Spleen (tissue), 7 donors: ENCODE measurements at regions not wholly inside any gene's neighbourhood (a gene's known extent, or its start where the extent isn't known, plus 50 kb on each side); places are given as distances from the start of the nearest gene placed in this dataset.

Experiments
- CTCF ChIP-seq, 11 experiments: fragments of 200-600 bp in 7 of 11; fragments of 450-650 bp in 4 of 11; sonication (generic) in 4 of 11; IDR thresholded peaks in 8 of 11; conservative IDR thresholded peaks in 3 of 11; 1 replicate in 7 of 11; 2 replicates in 4 of 11; pipeline versions ENCODE4 v1.4.0 to v1.8.0; 2016 to 2021; ENCODE audit warnings: antibody characterized with exemption in 11 of 11, inconsistent platforms in 4 of 11, mild to moderate bottlenecking in 1 of 11
- POLR2A ChIP-seq, 3 donors: fragments of 450-650 bp; IDR thresholded peaks; one replicate each; pipeline ENCODE4 v1.5.1; 2017; ENCODE audit warnings: antibody characterized with exemption in 3 of 3, mild to moderate bottlenecking in 1 of 3
- POLR2AphosphoS5 ChIP-seq, 3 donors: sonication (generic); formaldehyde crosslinking; IDR thresholded peaks; one replicate each; pipeline ENCODE4 v1.5.1; 2017; ENCODE audit warnings: antibody characterized with exemption in 3 of 3
- donor health status: DM: no; HTN: no; CAD: no; lungs with moderate emphysema.
- donor health status: DM: no; HTN: no; CAD: no.
- donor health status: DM: no; HTN: no; CAD: no.

- no peak for TF ChIP-seq CTCF (IDR thresholded peaks at IDR 0.05 in 8 of 11, conservative IDR thresholded peaks at IDR 0.05 in 3 of 11)
- TF ChIP-seq POLR2AphosphoS5 (IDR thresholded peaks at IDR 0.05): no peak
- TF ChIP-seq POLR2A (IDR thresholded peaks at IDR 0.05): no peak
Observed at GRCh38 chr6:67897998-67898607, 737.0 kb upstream of the ADGRB3 start.
